Stimulated activated CD4-positive, alpha-beta T cell treated with anti-CD3 and anti-CD28 coated beads, TNF-alpha, amount 100 ng/mL, for 4 hours (primary cell): ENCODE measurements at regions not wholly inside any gene's neighbourhood (a gene's known extent, or its start where the extent isn't known, plus 50 kb on each side); places are given as distances from the start of the nearest gene placed in this dataset.
A peak's percentile ranks its signal among the peaks of the same experiment; 100 is the strongest.
"Not testable (repeated sequence)": the region's sequence is repeated elsewhere in the genome, so short reads cannot be mapped to it uniquely, and the experiment has no call there.

Source experiments
- DNase-seq, 3 experiments: peaks; one replicate each; pipeline ENCODE4 v3.0.0-alpha.2; 2020; ENCODE audit warnings: low read depth in 3 of 3

GRCh38 chr5:159502116-159502515 is 171.8 kb upstream of the IL12B start:
- not testable (repeated sequence) for DNase-seq

DNA sequence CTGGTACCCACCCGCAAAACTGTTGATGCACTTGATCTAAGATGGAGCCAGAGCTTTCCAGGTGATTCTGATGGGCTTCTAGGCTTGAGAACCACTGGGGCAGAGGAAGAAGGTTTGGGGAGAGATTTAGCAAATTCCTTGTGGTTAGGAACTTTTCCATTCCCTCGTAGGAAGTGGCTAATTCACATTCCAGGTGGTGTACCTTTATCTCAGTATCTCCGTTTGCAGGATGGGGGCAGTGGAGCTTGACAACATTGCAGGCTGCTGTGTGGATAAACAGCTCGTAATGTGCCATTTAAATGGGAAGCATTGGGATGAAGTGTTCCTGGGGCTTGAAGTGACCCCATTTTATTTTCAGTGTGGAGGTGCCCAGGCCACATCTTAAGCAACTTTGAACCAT is 172.9 kb upstream of the IL12B start:
- DNase-seq = no peak

- no peak for DNase-seq
Measured at GRCh38 chr5:159504106-159504856, 174.0 kb upstream of the IL12B start.

- DNase-seq = no peak
Measured at GRCh38 chr5:159504857-159505304, 174.6 kb upstream of the IL12B start.

GRCh38 chr5:159507055-159507454 is 176.8 kb upstream of the IL12B start:
- DNase-seq = no peak

- DNase-seq = no peak
Measured at GRCh38 chr5:159507661-159508060, 177.4 kb upstream of the IL12B start.

DNA sequence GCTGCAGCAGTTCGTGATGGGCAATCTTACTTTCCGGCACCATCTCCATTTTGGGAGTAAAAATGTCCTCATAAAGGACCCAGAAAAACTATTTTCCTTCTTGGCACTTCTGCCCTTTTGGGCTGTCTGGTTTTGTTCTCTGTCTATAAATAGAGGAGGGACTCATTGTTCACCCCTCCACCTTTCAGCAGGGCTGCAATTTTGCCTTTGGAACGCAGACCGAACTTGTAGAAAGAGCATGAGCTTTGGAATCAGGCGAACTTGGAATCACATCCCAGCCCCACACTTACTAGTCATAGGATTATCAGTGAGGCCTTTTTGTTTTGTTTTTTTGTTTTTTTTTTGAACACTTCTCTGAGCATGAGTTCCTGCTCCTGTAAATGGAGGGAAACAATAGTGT is 178.1 kb upstream of the IL12B start:
- DNase-seq = no peak

DNA sequence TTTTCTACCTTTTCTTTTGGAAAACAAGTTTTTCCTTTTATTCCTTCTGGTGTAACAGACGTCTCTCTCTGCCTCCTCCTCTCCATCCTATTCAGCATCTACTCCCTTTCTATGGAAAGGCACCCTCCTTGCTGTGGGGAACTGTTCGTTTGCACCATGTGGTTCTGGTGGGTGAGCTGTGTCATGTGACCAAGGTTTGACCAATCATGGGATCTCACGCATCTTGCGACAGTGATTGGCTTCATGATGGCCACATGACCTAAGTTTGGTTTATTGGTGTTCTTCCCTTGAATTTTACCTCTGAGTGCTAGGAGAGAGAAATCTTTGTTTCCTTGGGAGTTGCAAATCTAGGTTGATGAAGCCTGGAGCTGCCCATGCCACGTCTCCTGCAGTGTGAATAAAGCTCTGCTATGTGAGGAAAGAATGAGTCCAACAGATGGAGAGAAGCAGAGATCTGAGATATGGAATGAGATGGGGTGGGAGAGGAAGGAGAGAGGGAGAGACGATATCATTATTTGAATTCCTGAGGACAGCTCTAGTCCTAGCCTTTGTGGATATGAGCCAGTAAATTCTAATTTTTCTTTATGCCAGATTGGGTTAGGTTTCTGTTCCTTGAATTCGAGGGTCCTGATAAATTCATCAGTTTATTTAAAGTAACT is 178.8 kb upstream of the IL12B start:
- no peak for DNase-seq

GRCh38 chr5:159510282-159510681 is 180.0 kb upstream of the IL12B start:
- DNase-seq = no peak

GRCh38 chr5:159511570-159511969 is 181.3 kb upstream of the IL12B start:
- DNase-seq = no peak

GRCh38 chr5:159512064-159512463 is 181.8 kb upstream of the IL12B start:
- no peak for DNase-seq

DNA sequence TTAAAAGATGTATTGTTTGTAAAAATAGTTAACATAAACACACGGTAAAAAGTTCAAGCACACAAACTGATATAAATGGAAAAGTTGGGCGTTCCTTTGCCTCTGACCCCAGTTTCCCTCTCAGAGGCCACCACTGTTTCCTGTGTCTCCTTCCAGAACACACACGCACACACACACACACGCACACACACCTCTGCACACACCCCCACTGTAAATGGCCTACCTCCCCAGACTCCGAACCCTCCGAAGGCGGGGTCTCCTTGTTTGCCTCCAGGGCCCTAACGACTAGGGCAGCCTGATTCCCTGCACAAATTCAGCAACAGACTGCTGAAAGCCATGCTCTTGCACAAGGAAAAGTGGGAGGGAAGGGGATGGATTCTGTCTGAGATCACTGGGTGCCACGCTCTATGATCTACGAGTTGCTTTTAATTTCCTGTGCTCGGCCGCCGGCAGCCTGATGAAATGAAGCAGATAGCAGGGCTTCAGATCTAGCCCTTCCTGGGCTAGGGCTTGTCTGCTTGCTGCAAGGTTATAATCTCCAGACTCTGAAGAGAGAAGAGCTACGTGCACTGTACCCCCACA is 184.0 kb upstream of the IL12B start:
- DNase-seq = no peak

- DNase-seq = no peak
Measured at GRCh38 chr5:159515197-159515596, 184.9 kb upstream of the IL12B start.

DNA sequence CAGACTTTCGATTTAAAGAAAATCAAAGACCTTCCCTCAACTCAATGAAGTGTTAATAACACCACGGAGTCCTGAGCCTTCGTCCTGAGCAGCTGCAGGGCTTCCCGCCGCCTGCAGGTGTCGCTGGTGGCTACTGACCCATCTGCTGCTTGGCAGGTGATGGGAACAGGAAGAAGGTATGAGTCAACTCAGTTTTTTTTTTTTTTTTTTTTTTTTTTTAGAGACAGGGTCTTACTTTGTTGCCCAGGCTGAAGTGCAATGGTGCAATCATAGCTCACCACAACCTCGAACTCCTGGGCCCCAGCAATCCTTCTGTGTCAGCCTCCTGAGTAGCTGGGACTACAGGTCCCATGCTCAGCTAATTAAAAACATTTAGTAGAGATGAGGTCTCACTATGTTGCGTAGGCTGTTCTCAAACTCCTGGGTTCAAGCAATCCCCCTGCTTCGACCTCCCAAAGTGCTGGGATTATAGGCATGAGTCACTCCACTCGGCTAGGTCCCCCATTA is 185.7 kb upstream of the IL12B start:
- peak; percentile 18 to 62 (median 56) for DNase-seq

- DNase-seq = no peak
Measured at GRCh38 chr5:159518371-159518770, 188.1 kb upstream of the IL12B start.

DNA sequence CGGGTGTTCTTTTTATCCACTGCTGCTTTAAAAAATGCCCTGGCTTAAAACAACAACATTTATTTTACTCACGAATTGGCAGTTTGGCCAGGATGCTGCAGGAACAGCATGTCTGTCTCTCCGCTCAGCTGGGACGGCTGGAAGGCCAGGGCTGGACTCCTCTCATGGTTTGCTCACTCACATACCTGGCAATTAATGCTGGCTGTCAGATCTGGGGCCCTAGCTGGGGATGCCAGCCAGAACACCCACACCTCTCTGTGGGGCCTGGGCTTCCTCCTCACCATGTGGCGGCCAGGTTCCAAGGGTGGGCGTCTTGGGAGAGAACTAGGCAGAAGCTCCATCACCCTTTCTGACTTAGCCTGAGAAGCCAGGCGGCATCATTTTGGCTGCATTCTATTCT is 189.1 kb upstream of the IL12B start:
- no peak for DNase-seq

DNA sequence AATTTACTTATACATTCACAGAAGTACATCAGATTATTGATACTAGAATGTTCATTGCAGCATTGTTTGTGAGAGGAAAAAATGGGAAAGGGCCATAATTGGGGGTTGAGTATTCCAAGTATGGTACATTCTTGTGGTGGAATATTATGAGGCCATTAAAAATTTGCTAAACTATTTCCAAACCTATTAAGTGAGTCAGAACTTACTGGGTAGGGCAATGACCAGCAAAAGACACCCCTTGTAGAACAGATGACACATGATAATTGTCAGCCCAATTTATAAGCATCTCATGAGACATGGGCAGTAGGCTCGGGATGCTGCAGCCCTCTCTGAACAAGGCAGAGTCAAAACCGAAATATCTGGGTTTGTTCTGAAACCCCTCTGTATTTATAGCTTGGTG is 192.6 kb upstream of the IL12B start:
- DNase-seq = no peak

GRCh38 chr5:159524279-159524678 is 194.0 kb upstream of the IL12B start:
- not testable (repeated sequence) for DNase-seq

DNA sequence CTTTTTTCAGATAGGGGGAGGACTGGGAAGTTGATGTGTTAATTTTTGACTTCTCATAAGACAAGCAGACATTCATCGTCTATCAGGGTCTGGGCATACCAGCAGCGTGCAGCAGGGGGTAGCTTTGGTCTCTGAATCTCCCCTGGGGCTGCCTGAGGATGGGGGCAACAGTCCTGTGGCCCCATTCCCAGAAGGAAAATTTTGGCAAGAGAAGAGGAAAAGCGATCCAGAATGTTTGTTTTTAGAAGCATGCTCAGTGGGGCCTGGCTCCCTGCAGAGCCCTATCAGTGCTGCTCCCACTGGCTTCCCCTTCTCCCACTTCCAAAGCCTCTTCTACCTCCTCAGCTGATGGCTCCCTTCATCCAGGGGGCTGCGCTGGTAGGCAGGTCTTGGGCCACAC is 194.8 kb upstream of the IL12B start:
- no peak for DNase-seq

DNA sequence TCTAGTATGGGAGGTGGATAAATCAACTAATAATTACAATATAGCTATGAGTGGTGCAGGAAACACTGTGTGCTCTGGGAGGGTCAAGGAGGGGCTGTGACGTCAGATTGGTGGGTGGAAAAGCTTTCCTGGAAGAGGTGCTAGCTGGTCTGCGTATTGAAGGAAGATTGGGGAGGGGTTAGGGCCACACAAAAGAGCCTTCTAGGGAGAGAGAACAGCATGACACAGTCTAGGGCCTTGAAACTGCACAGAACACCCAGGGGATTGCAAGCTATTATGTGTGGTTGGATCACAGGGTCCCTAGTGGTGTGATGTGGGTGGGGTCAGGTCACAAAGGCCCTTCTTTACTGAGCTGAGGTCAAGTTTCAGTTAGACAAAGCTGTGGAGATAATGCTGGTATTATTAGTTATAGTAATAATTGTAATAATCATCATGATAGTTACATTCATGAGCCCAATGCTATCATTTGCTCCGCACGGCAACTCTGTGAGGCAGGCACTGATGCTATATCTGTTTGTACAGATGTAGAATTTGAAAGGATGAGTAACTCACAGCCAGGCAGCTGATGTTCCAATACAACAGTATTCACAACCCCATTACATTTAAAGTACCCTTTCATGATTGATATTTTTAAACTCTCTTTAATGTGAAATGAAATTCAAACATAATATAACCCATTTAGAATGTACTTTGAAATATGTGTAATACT is 197.4 kb upstream of the IL12B start:
- no peak for DNase-seq

GRCh38 chr5:159531554-159532105 is 201.3 kb upstream of the IL12B start:
- DNase-seq = no peak

DNA sequence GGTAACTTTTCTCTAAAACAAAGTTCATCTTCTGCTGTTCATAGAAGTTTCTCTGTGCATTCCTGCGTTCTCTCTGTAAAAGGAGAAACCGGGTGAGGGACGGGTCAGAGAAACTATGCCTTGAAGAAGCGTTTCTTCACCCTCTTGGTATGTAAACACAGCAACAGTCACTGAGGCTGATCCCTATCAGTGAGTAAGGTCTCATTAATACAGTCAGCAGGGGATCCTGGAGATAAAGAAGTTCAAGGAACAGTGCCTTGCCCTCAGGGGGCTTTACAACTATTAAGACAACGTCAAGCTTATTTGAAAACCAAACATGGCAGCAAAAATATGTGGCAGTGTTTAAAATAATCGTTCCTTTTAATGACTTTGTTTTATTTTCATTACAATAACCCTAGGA is 202.9 kb upstream of the IL12B start:
- DNase-seq = no peak
